GM12874 (cell line): ENCODE measurements at regions not wholly inside any gene's neighbourhood (a gene's known extent, or its start where the extent isn't known, plus 50 kb on each side); places are given as distances from the start of the nearest gene placed in this dataset.

ENCODE experiments used
- CTCF ChIP-seq: IDR thresholded peaks from 2 replicates; pipeline ENCODE4 v1.5.1; 2011; ENCODE audit warnings: low read depth, mild to moderate bottlenecking, control low read depth, low read length, moderate library complexity; ENCODE audit not compliant: insufficient read depth

GRCh38 chr12:43097471-43097870, 454.5 kb downstream of the ADAMTS20 start:
- TF ChIP-seq CTCF: no peak

DNA sequence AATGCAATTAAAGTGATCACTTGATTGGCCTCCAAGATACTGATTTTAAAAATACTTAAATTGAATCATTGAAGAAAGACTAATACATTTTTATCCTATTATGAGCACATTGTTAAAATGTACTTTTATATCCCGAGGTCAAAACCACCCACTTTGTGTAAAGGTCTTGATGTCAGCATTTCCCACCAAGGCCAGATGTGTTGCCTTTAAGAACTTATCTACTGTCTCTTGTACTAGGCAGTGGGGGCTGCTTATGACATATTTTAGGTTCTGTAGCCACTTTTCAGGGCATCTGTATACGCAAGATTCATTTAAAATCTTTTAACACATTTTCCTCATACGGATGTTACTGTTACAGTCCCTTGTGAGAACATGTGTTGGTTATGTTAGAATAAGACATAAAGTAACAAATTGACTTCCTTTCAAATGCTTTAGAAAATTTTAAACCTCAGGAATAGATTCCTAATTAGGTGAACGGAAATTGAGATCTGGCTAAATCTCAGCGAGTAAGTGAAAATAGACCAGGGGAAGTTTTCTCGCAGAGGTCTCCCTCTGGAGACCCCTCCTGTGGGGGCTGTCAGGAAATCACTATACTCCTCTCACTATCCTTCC, 456.2 kb downstream of the ADAMTS20 start:
- TF ChIP-seq CTCF: no peak

DNA sequence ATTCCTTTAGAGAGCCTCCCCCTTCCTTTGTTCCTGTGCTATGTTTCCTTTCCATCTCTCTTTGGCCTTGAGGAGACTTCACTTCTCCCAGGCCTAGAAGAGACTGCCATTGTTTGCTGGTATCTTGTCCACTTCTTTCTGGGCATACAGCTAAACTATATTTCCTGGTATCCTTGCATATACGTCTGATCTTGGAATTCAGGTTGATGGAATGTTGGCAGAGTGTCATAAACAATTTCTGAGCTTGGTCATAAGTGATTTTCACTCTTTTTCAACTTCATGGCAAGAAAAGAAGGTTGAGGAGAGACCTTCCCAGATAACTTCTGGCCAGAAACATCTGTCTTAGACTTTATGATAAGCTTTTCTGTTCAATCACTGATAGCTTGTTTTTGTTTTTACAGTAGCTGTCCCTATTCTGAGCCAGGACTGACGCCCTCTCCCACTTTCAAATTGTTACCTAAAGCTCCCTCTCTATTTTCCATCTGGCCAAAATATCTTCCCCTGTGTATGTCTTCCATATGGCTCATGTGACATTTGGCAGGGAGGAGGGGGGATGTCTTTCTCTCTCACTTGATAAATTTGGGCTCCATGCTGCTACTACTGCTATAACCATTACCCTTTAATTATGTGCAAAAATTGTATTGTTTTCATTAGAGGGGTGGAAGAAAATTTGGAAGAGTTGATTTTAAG, 457.0 kb downstream of the ADAMTS20 start:
- TF ChIP-seq CTCF: no peak

DNA sequence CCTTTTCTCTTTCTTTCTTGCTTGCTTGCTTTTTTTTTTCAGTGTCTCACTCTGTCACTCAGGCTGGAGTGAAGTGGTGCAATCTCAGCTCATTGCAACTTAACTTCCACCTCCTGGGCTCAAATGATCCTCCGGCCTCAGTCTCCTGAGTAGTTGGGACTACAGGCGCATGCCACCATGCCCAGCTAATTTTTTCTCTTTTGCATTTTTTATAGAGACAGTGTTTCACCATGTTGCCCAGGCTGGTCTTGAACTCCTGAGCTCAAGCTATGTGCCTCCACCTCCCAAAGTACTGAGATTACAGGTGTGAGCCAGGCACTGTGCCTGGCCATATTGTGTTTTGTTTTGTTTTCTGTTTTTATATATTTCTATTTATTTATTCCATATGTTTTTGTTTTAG, 461.0 kb downstream of the ADAMTS20 start:
- no peak for TF ChIP-seq CTCF

DNA sequence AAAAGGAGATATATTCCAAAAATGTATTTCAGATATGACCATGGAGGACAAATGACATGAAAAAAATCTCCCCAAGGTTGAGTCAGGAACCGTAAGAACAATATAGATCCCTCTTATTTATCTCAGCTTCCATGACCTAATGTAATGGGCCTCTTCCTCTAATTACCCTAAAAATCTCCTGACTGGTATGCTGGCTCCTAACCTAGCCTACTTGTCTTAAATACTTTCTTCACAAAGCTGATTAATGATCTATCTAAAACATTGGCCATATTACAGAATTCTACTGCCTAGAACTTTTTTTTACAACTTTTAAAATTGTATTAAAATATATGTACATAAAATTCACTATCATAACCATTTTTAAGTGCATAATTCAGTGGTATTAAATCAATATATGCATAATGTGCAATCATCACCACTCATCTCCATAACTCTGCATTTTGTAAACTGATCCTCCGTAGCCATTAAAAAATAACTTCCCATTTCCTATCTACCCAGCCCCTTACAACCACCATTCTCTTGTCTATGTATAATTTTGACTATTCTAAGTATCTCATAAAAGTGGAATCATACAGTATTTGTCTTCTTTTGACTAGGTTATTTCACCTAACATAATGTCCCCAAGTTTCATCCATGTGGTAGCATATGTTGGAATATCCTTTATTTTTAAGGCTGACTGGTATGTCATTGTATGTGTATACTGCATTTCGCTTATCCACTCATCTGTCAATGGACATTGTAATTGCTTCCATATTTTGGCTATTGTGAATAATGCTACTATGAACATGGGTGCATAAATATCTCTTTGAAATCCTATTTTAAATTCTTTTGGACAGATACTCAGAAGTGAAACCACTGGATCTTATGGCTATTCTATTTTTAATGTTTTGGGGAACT, 464.6 kb downstream of the ADAMTS20 start:
- no peak for TF ChIP-seq CTCF

DNA sequence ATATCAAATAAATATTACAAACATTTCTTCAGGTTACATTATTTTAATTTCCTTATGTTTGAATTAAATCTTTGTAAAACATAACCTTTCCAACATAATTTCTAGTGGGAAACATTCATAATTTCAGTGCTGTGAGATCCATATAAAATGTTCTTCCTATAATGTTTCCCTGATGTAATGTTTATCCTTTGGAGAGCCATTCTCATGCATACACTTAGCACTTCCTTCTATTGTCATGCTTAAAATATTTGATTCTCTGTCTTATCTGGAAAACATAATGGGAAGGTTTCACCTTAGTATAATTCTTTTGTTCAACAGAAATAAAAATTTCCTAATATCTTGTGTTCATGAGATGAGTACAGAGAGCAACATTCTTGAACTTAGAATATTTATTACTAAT, 472.5 kb downstream of the ADAMTS20 start:
- no peak for TF ChIP-seq CTCF

GRCh38 chr12:43078976-43079375, 473.0 kb downstream of the ADAMTS20 start:
- TF ChIP-seq CTCF: no peak
